Mammary epithelial cell (primary cell): ENCODE measurements at regions not wholly inside any gene's neighbourhood (a gene's known extent, or its start where the extent isn't known, plus 50 kb on each side); places are given as distances from the start of the nearest gene placed in this dataset.

ENCODE experiments used
- EZH2 ChIP-seq: IDR thresholded peaks from 2 replicates; pipeline ENCODE4 v1.6.1; 2012; ENCODE audit warnings: low read length, inconsistent platforms, borderline replicate concordance
- TF ChIP-seq, protein P1 (sequence below), 2 donors: IDR thresholded peaks in 1 of 2; conservative IDR thresholded peaks in 1 of 2; 2 replicates each; pipeline ENCODE4 v1.5.1; 2011 to 2012; ENCODE audit warnings: inconsistent platforms in 2 of 2, low read length in 2 of 2, mild to moderate bottlenecking in 2 of 2, control low read depth in 1 of 2, low read depth in 1 of 2; ENCODE audit not compliant: insufficient read depth in 1 of 2; ENCODE audit errors: extremely low read depth in 1 of 2

GRCh38 chr21:35473496-35473895 lies 424.4 kb upstream of the RUNX1 start:
- TF ChIP-seq, protein P1, sequence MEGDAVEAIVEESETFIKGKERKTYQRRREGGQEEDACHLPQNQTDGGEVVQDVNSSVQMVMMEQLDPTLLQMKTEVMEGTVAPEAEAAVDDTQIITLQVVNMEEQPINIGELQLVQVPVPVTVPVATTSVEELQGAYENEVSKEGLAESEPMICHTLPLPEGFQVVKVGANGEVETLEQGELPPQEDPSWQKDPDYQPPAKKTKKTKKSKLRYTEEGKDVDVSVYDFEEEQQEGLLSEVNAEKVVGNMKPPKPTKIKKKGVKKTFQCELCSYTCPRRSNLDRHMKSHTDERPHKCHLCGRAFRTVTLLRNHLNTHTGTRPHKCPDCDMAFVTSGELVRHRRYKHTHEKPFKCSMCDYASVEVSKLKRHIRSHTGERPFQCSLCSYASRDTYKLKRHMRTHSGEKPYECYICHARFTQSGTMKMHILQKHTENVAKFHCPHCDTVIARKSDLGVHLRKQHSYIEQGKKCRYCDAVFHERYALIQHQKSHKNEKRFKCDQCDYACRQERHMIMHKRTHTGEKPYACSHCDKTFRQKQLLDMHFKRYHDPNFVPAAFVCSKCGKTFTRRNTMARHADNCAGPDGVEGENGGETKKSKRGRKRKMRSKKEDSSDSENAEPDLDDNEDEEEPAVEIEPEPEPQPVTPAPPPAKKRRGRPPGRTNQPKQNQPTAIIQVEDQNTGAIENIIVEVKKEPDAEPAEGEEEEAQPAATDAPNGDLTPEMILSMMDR (conservative IDR thresholded peaks at IDR 0.05 in 1 of 2, IDR thresholded peaks at IDR 0.05 in 1 of 2; ENCODE audit: extremely low read depth in 1 of 2, insufficient read depth in 1 of 2, low read depth in 1 of 2, low read length in 2 of 2): no peak
- no peak for TF ChIP-seq EZH2
